Activated B cell treated with CpG ODN at 0.5 μM for 24 hours (primary cell): ENCODE measurements at regions not wholly inside any gene's neighbourhood (a gene's known extent, or its start where the extent isn't known, plus 50 kb on each side); places are given as distances from the start of the nearest gene placed in this dataset.
"Not testable (repeated sequence)": the region's sequence is repeated elsewhere in the genome, so short reads cannot be mapped to it uniquely, and the experiment has no call there.

Experiments
- ATAC-seq: fragments of 200-7000 bp; cut with Tn5 transposase; one replicate; pipeline ENCODE4 v1.10.0; 2021; ENCODE audit warnings: low read depth, mild to moderate bottlenecking, moderate library complexity
- CTCF ChIA-PET: fragments of 350-600 bp; sonication (Branson Sonifier 250); formaldehyde crosslinking; loops from one replicate; lab custom pipeline; 2021; ENCODE audit warnings: antibody characterized with exemption; lab: Charles Lee
- POLR2A ChIA-PET: fragments of 350-600 bp; sonication (Branson Sonifier 250); formaldehyde crosslinking; loops from one replicate; lab custom pipeline; 2021; ENCODE audit warnings: antibody characterized with exemption; lab: Charles Lee
- DNase-seq: peaks from one replicate; pipeline ENCODE4 v3.0.0; 2022
- H3K27ac Mint-ChIP-seq: one replicate; pipeline ENCODE4 v1.8.0; 2020; ENCODE audit warnings: mixed read lengths
- H3K27me3 Mint-ChIP-seq: one replicate; pipeline ENCODE4 v1.8.0; 2021; ENCODE audit warnings: mixed read lengths
- H3K36me3 Mint-ChIP-seq: one replicate; pipeline ENCODE4 v1.8.0; 2021; ENCODE audit warnings: low read depth, mixed read lengths
- H3K4me1 Mint-ChIP-seq: one replicate; pipeline ENCODE4 v1.8.0; 2021; ENCODE audit warnings: mixed read lengths
- H3K4me3 Mint-ChIP-seq: one replicate; pipeline ENCODE4 v1.8.0; 2020; ENCODE audit warnings: mild to moderate bottlenecking, mixed read lengths
- H3K9me3 Mint-ChIP-seq: one replicate; pipeline ENCODE4 v1.8.0; 2020; ENCODE audit warnings: mixed read lengths
- intact Hi-C: fragments of 100-400 bp; cut with micrococcal nuclease; formaldehyde crosslinking; loops from one replicate; pipeline ENCODE4 v1.15.1; 2024
- TF ChIP-seq, protein P1 (sequence below): fragments of 200-600 bp; IDR thresholded peaks from one replicate; pipeline ENCODE4 v1.8.0; 2022; ENCODE audit warnings: antibody characterized with exemption, mild to moderate bottlenecking

DNA sequence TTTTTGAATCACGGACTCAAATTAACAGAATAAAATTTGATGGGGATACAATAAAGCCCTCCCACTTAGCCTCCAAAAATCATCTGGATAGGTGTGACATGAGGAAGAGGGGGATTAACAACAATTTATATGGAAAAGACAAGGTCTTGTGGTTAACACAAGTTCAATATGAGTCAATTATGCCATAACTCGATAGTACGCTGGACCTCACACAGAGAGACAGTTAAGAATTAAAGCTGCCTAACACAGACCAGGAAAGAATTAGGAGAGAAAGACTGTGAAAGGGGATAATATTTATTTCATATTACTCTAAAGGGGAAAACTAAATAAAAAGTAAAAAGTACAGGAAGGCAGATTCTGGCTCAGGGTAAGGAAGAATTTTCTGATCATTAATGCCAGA is 243.7 kb upstream of the LYPLAL1 start:
- peaks cover 1% of the 10 kb centered on the region for H3K9me3 Mint-ChIP-seq
- intact Hi-C loops, result no loop called here
- no peaks in the 10 kb centered on the region for H3K36me3 Mint-ChIP-seq
- no peak overlapping the region for H3K27ac Mint-ChIP-seq
- POLR2A ChIA-PET, result no interaction called here
- DNase-seq (no peak), ATAC-seq (no peak)
- CTCF ChIA-PET, result no interaction called here
- TF ChIP-seq, protein P1, sequence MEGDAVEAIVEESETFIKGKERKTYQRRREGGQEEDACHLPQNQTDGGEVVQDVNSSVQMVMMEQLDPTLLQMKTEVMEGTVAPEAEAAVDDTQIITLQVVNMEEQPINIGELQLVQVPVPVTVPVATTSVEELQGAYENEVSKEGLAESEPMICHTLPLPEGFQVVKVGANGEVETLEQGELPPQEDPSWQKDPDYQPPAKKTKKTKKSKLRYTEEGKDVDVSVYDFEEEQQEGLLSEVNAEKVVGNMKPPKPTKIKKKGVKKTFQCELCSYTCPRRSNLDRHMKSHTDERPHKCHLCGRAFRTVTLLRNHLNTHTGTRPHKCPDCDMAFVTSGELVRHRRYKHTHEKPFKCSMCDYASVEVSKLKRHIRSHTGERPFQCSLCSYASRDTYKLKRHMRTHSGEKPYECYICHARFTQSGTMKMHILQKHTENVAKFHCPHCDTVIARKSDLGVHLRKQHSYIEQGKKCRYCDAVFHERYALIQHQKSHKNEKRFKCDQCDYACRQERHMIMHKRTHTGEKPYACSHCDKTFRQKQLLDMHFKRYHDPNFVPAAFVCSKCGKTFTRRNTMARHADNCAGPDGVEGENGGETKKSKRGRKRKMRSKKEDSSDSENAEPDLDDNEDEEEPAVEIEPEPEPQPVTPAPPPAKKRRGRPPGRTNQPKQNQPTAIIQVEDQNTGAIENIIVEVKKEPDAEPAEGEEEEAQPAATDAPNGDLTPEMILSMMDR, result no peak
- no peaks in the 10 kb centered on the region for H3K4me1 Mint-ChIP-seq
- no peak overlapping the region for H3K4me3 Mint-ChIP-seq
- peaks cover 2% of the 10 kb centered on the region for H3K27me3 Mint-ChIP-seq

- DNase-seq, result no peak
- peaks cover 2% of the 10 kb centered on the region for H3K27me3 Mint-ChIP-seq
- ChIA-PET CTCF (no interaction called here), POLR2A (no interaction called here)
- TF ChIP-seq, protein P1, result no peak
- no peak overlapping the region for H3K27ac Mint-ChIP-seq
- no peaks in the 10 kb centered on the region for H3K4me1 Mint-ChIP-seq
- ATAC-seq, result no peak
- H3K9me3 Mint-ChIP-seq, result peaks cover 6% of the 10 kb centered on the region
- intact Hi-C loops, result no loop called here
- H3K36me3 Mint-ChIP-seq, result no peaks in the 10 kb centered on the region
- H3K4me3 Mint-ChIP-seq, result no peak overlapping the region
Measured at GRCh38 chr1:218930472-218931241, 243.0 kb upstream of the LYPLAL1 start.

GRCh38 chr1:218931324-218931723 is 242.4 kb upstream of the LYPLAL1 start:
- H3K4me1 Mint-ChIP-seq, result no peaks in the 10 kb centered on the region
- POLR2A ChIA-PET, result no interaction called here
- H3K36me3 Mint-ChIP-seq, result no peaks in the 10 kb centered on the region
- TF ChIP-seq, protein P1, result no peak
- CTCF ChIA-PET, result no interaction called here
- no peak overlapping the region for H3K4me3 Mint-ChIP-seq
- no peak overlapping the region for H3K27ac Mint-ChIP-seq
- intact Hi-C loops, result no loop called here
- H3K27me3 Mint-ChIP-seq, result peaks cover 2% of the 10 kb centered on the region
- peaks cover 9% of the 10 kb centered on the region for H3K9me3 Mint-ChIP-seq
- no peak for ATAC-seq
- no peak for DNase-seq

DNA sequence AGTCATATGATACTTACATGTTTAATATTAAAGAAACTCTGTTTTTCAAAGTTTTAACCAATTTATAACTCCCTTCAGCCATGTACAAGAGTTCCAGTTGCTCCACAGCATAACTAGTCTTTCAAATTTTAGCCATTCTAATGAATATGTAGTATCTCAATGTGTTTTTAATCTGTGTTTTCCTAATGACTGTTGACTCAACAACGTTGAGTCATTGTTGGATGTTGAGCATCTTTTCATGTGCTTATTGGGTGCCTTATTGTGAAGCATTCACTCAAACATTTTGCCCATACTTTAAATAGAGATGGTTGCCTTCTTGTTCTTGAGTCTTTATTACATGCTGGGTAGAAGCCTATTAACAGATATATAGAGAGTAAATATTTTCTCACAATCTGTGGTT is 240.2 kb upstream of the LYPLAL1 start:
- Mint-ChIP-seq H3K36me3 (no peaks in the 10 kb centered on the region), H3K4me3 (no peak overlapping the region), H3K4me1 (no peaks in the 10 kb centered on the region), H3K9me3 (peaks cover 16% of the 10 kb centered on the region), H3K27ac (no peak overlapping the region), H3K27me3 (peaks cover 2% of the 10 kb centered on the region)
- POLR2A ChIA-PET, result no interaction called here
- CTCF ChIA-PET, result no interaction called here
- TF ChIP-seq, protein P1, result no peak
- intact Hi-C loops, result no loop called here
- DNase-seq, result no peak
- ATAC-seq, result no peak

DNA sequence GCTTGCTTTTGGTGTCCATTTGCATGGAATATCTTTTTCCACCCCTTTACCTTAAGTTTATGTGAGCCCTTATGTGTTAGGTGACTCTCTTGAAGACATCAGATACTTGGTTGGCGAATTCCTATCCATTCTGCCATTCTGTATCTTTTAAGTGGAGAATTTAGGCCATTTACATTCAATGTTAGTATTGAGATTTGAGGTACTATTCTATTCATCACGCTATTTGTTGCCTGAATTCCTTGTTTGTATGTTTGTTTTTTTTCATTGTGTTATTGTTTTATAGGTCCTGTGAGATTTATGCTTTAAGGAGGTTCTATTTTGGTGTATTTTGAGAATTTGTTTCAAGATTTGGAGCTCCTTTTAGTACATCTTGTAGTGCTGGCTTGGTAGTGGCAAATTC is 238.3 kb upstream of the LYPLAL1 start:
- H3K4me3 Mint-ChIP-seq, POLR2A ChIA-PET, H3K27ac Mint-ChIP-seq, H3K36me3 Mint-ChIP-seq, CTCF ChIA-PET, intact Hi-C loops, H3K4me1 Mint-ChIP-seq, ATAC-seq, DNase-seq, H3K27me3 Mint-ChIP-seq: not testable (repeated sequence)
- peaks cover 16% of the 10 kb centered on the region for H3K9me3 Mint-ChIP-seq
